ENCODE measurements at regions not wholly inside any gene's neighbourhood (a gene's known extent, or its start where the extent isn't known, plus 50 kb on each side); places are given as distances from the start of the nearest gene placed in this dataset.

GRCh38 chr3:102904629-102905028, 469.8 kb downstream of the ZPLD1 start:
- TF ChIP-seq, protein P1, sequence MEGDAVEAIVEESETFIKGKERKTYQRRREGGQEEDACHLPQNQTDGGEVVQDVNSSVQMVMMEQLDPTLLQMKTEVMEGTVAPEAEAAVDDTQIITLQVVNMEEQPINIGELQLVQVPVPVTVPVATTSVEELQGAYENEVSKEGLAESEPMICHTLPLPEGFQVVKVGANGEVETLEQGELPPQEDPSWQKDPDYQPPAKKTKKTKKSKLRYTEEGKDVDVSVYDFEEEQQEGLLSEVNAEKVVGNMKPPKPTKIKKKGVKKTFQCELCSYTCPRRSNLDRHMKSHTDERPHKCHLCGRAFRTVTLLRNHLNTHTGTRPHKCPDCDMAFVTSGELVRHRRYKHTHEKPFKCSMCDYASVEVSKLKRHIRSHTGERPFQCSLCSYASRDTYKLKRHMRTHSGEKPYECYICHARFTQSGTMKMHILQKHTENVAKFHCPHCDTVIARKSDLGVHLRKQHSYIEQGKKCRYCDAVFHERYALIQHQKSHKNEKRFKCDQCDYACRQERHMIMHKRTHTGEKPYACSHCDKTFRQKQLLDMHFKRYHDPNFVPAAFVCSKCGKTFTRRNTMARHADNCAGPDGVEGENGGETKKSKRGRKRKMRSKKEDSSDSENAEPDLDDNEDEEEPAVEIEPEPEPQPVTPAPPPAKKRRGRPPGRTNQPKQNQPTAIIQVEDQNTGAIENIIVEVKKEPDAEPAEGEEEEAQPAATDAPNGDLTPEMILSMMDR (IDR thresholded peaks at IDR 0.05; ENCODE audit: insufficient read depth, low read depth, low read length, missing control alignments), result no peak
- H3K4me3 ChIP-seq (ENCODE audit: low read depth, low read length), result no peak overlapping the region
- no peak for DNase-seq (ENCODE audit: low read depth)

- TF ChIP-seq, protein P1 (IDR thresholded peaks at IDR 0.05; ENCODE audit: insufficient read depth, low read depth, low read length, missing control alignments), result no peak
- DNase-seq (ENCODE audit: low read depth), result no peak
These were observed 471.0 kb downstream of the ZPLD1 start for GRCh38 chr3:102905811-102906210.

GRCh38 chr3:102906818-102907217, 472.0 kb downstream of the ZPLD1 start:
- DNase-seq (ENCODE audit: low read depth), result no peak
- H3K4me3 ChIP-seq (ENCODE audit: low read depth, low read length), result no peak overlapping the region
- TF ChIP-seq, protein P1 (IDR thresholded peaks at IDR 0.05; ENCODE audit: insufficient read depth, low read depth, low read length, missing control alignments), result no peak

More at GRCh38 chr3:102905811-102906210, 471.0 kb downstream of the ZPLD1 start:
- H3K4me3 ChIP-seq (ENCODE audit: low read depth, low read length), result no peak overlapping the region

DNA sequence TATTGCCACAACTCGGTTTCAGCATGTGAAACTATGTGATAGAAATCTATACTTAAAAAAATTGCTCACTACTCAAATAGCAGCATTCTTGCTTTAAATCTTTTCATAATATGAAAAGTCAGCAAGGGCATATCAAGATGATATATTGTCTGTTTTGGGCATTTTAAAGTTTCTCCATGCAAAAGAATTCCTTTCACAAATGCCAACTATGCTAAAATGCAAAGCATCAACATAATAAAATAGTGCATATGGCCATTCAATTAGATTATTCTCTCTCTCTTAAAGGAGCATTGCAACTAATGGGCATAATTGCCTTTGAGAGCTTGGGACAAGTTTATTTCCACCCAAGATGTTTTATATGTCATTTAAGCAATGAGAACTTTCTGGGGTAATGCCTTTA, 475.1 kb downstream of the ZPLD1 start:
- DNase-seq (ENCODE audit: low read depth), result no peak
- TF ChIP-seq, protein P1 (IDR thresholded peaks at IDR 0.05; ENCODE audit: insufficient read depth, low read depth, low read length, missing control alignments), result no peak

DNA sequence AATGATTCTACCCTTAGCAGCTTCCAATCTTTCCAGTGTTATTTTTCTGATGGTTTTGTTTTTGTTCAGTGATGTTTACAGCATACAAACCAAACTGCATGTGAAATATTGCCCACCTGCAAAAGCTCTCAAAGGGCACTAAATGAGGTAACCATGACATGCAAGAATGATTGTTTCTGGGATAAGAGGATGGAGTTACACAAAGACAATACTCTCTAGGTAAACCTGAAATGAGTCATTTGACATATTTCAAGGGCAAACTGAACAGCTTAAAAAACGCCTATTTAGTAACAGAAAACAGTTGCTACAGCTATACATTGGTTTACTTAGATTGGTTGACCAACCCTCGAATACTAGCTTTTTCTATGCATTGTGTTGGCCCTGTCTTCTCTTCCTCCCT, 481.7 kb downstream of the ZPLD1 start:
- no peak for DNase-seq (ENCODE audit: low read depth)
- H3K4me3 ChIP-seq (ENCODE audit: low read depth, low read length), result no peak overlapping the region
- TF ChIP-seq, protein P1 (IDR thresholded peaks at IDR 0.05; ENCODE audit: insufficient read depth, low read depth, low read length, missing control alignments), result no peak

More for the DNA sequence above, 475.1 kb downstream of the ZPLD1 start:
- H3K4me3 ChIP-seq (ENCODE audit: low read depth, low read length), result no peak overlapping the region

DNA sequence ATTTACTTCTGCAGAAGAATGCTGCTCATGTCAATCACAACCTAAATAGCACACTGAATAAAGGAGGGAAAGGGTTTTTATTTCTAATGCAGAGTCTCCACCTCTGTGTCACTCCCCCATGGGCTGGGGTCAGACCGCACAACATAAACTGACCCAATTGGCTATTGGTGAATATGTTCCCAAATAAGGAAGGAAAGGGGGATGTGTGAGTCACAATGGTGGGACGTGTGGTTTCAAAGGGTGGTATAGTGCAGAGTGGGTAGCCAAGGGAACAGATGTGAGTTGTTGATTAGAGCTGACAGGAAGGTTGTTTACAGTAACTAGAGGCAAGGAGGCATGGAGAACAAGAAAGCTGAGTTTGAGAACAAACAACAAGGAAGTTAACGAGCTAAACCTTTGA, 491.8 kb downstream of the ZPLD1 start:
- H3K4me3 ChIP-seq (ENCODE audit: low read depth, low read length), result no peak overlapping the region
- DNase-seq (ENCODE audit: low read depth), result no peak
- TF ChIP-seq, protein P1 (IDR thresholded peaks at IDR 0.05; ENCODE audit: insufficient read depth, low read depth, low read length, missing control alignments), result no peak

GRCh38 chr3:102933377-102933776, 498.6 kb downstream of the ZPLD1 start:
- DNase-seq (ENCODE audit: low read depth), result no peak
- TF ChIP-seq, protein P1 (IDR thresholded peaks at IDR 0.05; ENCODE audit: insufficient read depth, low read depth, low read length, missing control alignments), result no peak
- no peak overlapping the region for H3K4me3 ChIP-seq (ENCODE audit: low read depth, low read length)
